HG03439 (cell line): ENCODE measurements at regions not wholly inside any gene's neighbourhood (a gene's known extent, or its start where the extent isn't known, plus 50 kb on each side); places are given as distances from the start of the nearest gene placed in this dataset.
A peak's percentile ranks its signal among the peaks of the same experiment; 100 is the strongest.
"Not testable (repeated sequence)": the region's sequence is repeated elsewhere in the genome, so short reads cannot be mapped to it uniquely, and the experiment has no call there.

Experiments used
- ATAC-seq: cut with Tn5 transposase; IDR thresholded peaks from one replicate; pipeline ENCODE4 v1.9.1; 2021; ENCODE audit warnings: mild to moderate bottlenecking, moderate library complexity; ENCODE audit not compliant: unreplicated experiment

DNA sequence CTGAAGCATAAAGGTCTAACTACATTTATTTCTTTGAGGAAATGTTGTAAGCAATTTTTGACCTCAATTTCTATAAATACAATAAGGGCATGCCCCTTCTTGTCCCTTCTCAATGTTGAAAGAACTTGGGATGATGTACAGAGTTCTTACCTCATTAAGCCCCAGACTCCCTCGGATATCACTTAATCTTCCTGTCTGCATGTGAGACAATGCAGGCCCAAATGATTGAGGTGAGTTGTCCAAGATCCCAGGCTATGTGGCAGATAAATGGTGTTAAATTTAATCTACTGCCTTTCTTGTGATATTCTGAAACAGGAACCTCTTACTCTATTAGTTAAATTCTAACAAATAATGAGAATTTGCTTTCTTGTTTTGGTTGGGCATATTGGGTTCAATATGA, 1073.4 kb upstream of the GYPC start:
- no peak for ATAC-seq

DNA sequence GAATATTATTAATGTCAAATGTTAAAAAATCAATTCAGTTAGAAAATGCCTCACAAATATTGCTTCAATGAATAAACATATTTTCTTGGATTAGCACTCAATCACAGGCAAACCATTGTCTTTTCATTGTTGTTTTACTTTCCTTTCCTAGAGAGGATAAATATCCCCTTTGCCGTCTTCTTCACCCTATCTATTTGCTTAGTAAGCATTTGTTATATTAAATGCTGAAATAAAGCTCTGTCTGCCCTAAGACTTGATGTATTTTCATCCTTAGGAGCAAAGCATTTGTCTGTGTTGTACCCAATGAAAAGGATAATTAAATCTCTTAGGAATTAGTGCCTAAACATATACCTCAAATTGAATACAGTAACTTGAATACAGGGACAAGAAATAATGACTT, 1071.2 kb upstream of the GYPC start:
- ATAC-seq = no peak

DNA sequence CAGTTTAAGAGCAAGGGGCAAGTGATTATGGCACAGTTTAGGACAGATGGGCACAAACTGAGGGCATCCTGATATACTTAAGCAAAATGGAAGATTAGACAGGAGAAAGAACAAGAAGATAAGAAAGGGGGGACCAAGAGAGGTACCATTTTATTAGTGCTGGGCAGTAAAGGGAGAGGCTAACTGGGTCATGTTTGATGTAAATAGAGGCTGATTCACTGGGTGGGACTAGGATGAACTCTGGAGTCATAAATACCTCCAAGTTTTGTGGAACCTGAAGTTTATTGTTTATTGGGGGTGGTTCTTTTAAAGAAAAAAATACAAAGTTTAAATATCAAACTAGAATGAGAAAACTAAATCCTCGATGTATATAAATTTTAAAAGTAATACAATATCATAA, 1067.2 kb upstream of the GYPC start:
- no peak for ATAC-seq

DNA sequence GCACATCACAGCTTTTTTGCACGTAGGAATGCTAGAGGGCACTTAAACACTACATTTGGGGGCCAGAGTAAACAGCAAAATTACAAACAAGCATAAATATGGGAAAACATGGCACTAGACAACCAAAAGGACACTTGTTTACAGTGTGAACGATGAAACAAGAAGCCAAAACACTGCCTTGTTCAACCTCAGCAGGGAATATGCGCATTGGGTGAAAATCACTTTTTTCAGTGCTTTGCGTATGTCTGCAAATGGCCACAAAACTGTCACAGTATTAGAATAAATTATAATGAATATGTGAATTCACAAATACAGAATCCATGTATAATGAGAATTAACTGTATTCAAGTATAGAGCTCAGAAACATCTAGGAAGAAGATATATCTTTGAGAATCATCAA, 1064.0 kb upstream of the GYPC start:
- no peak for ATAC-seq

DNA sequence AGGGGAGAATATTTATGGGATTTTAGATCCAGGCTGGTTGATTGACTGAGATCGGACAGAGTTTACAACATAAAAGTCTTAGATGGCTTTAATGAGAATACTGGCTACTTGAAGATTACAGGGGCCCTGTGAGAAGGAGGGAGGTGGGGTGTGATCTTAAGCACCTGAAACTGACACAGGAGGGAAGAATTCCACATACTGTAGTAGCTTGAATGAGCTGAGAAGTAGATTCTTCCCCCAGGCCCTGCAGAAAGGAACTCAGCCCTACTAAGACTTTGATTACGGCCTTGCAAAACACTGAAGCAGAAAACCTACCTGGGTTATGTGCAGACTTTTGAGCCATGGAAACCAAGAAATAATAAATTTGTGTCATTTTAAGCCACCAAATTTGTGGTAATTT, 1062.9 kb upstream of the GYPC start:
- ATAC-seq = no peak

DNA sequence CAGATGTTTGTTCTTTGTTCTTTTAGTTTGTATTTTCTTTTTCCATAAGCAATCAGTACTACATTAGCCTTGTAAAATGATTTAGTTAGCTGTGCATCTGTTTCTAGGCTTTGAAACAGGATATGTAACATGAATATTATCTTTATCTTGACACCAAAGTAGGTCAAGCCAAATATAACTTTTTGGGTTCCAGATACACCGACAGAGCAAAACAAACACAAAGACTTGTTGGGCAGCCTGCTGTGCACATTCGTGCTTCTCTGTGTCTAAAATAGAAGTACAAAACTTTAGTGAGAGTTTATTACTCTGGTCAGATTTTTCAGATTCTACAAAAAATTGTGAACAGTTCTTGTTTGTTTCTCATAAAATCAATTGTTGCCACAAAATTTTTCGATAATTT, 1059.3 kb upstream of the GYPC start:
- ATAC-seq = no peak

DNA sequence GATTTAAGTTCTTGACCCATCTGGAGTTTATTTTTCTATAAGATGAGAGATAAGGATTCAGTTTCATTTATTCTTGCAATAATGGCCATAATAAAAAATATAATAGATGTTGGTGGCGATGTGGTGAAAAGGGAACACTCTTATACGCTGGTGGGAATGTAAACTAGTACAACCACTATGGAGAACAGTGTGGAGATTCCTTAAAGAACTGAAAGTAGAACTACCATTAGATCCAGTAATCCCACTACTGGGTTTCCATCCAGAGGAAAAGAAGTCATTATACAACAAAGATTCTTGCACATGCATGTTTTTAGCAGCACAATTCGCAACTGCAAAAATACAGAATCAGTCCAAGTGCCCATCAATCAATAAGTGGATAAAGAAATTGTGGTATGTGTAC, 1040.5 kb upstream of the GYPC start:
- no peak for ATAC-seq

DNA sequence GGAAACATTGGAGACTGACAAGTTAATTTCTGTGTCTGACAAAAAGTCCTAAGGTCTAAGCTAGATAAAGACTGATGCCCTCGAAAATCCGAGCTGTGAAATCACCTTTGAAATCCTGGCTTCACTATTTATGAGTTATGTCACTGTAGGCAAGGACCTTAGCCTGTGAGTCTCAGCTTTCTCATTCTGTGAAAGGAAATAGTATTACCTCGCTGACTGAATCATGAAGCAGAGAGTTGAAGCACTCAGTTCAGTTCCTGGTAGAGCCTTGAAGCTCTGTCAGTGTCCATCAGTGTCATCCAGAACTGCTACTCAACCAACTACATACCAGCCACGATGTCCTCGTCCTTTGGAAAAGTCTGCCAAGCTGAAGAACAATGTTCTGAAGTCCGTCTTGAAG, 1025.6 kb upstream of the GYPC start:
- no peak for ATAC-seq

DNA sequence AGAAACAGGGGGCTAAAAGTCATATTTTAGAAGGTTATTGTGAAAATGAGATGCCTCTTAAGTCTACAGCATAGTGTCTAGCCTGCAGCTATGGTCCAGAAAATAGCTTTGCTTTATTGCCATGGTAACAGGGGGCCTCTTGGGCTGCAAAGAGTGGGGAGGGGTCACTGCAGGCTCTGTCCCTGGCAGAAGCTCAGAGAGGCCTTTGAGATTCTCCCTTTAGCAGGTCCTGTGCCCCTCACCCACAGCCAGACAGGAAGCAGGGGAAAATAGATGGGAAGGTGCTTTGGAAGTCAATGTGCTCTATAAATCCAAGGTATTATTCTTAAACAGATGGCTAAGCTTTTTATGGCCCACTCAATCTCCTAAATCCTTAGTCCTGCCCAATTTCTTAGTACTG, 1021.3 kb upstream of the GYPC start:
- ATAC-seq = no peak

DNA sequence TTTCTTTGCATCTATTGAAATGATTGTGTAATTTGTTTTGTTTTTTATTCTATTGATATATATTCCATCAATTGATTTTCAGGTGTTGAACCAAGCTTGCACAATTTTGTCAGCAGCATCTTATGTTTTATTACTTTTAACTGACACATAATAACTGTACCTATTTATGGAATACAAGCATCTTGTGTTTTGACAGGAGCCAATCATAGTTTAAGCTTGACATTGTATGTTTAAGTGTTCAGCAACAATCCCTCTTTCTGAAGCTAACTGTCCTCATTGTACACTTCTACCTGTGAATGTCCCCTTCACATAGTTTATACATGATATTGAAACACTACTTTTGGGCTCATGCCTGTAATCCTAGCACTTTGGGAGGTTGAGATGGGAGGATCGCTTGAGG, 1017.6 kb upstream of the GYPC start:
- no peak for ATAC-seq

DNA sequence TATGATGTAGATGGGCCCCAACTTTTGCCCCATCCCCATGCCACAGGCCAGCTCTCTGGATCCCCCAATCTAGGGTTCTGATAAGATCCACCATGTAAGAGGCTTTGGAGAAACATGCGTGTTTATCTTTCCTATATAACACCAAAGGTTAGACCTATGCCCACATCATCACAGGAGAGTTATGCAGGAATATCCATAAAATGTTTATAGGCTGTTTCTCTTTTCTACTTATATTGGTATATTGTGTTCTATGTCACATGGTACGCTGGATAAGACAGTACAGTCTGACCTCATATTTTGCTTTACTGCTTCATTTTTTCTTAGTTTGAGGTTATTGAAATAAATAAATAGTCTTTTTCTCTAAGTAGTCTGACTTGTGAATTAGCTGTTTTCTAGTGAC, 1013.9 kb upstream of the GYPC start:
- no peak for ATAC-seq

DNA sequence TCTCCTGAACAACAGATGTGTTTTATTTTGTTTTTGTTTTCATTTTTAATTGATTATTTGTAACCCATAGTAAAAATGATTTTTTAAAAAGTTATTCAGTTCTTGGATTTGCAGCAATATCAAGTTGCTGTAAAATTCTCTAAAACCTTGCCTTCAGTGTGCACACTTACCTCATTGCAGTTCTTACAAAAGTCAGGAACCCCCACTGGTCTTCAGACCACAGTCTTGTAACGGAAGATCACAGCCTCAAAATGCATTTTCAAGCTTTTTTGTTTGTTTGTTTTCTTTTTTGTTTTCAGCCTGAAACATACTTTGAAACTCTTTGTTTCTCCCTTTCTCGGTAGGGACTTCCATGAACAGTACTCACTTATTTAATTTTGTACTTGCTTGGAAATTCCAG, 1012.8 kb upstream of the GYPC start:
- no peak for ATAC-seq

DNA sequence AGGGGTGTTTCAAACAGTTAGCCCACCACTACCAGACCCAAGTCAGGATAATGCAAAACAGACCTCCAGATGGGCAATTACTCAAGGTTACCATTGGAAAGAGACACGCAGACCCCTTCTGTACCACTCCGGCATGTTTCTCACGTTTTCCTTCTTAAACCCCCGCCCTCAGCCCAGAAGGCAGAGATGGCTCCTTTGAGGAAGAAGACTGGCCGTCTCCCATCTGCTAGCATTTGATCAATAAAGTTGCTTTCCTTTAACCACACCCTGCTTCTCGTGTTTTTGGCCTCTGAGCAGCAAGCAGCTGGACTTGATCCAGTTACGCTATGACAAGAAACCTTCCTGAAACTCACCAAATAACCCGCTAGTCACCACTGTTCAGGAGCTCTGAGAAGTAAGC, 1012.4 kb upstream of the GYPC start:
- ATAC-seq = peak; percentile 56

DNA sequence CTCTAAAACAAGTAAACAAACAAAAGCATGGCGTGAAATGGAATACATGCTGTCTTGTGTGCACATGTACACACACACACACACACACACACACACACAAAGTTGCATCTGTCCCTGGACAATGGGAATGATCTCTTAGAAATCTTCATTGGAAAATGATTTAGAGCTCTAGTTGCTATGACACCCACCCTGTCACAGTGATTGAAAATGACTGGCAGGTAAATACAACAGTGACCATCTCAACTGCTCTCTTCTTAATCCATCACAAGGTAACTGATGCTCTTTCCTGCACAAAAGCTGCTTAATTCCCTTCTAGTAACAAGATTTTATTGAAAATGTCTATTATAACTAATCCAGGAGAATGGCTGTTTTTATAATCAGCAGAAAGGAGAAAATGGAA, 1011.7 kb upstream of the GYPC start:
- no peak for ATAC-seq

DNA sequence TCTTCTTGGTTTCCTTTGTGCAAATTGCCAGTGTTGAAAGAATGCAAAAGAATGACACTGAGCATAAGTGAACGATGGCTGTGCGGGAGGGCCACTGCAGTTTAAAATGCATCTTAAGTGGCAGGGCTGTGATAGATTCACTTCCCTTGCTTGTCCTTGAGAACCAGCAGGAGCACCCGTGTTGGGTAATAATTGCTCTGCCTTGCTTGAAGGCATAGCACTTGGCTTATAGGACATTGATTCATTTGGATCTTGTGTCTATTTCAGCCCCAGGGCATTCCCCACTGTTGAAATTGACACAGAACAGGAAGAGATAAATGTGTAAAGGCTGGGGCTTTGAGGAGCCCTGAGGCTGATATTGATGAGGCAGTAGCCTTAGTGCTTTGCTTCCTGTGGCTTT, 1003.7 kb upstream of the GYPC start:
- no peak for ATAC-seq

DNA sequence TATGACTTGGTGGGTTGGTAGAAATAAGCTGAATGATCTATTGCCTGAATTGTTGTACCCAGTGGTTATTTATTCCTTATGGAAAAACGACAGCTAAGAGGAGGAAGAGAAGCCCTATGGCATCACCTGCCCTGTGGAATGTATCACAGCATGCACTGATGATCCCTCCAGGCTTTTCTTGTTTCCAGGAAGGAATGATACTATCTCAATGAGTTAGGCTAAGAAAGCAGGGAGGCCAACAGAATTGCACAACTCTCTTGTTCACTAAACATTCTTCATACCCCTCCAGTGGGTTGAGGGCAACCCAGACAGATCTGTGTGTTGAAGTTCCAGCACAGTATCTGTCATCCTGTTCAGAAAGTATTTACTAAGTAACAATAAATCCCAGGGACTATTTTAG, 1001.7 kb upstream of the GYPC start:
- ATAC-seq = no peak

DNA sequence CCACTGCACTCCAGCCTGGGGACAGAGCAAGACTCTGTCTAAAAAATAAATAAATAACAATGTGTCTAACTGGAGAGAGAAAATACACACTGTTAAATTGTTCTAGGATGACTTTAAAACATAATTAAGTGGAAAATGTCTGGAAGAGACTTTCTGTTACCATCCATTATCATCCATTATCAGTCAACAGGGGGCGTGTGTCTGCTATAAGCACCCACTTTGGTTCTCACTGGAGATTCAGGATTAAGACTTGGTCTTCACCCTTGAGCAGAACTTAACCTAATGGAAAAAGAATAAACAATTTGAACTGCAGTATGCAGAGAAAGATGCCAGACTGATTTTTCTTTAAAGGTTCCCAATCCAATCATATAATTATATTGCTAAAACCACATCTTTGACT, 999.8 kb upstream of the GYPC start:
- ATAC-seq = no peak

DNA sequence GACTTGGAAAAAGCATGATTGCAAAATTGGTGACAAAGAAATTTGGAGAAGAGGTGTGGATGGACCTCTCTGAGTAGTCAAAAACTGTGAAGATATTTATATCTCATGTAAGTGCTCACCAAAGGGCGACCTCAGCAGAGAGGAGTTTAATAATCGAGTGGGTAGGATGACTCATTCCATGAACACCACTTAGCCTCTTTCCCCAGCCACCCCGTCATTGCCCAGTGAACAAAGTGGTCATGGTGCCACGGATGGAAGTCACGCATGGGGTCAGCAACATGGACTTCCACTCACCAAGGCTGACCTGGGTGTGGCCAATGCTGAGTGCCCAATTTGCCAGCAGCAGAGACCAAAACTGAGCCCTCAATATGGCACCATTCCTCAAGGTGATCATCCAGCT, 997.4 kb upstream of the GYPC start:
- ATAC-seq = no peak

DNA sequence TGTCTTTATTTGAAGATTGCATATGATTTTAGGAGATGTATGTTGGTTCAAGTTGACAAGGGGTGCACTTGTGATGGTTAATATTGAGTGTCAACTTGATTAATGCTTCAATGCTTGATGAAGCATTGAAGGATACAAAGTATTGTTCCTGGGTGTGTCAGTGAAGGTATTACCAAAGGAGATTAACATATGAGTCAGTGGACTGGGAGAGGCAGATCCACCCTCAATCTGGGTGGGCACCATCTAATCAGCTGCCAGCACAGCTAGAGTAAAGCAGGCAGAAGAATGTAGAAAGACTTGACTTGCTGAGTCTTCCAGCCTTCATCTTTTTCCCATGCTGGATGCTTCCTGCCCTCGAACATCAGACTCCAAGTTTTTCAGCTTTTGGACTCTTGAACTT, 995.6 kb upstream of the GYPC start:
- ATAC-seq = not testable (repeated sequence)

DNA sequence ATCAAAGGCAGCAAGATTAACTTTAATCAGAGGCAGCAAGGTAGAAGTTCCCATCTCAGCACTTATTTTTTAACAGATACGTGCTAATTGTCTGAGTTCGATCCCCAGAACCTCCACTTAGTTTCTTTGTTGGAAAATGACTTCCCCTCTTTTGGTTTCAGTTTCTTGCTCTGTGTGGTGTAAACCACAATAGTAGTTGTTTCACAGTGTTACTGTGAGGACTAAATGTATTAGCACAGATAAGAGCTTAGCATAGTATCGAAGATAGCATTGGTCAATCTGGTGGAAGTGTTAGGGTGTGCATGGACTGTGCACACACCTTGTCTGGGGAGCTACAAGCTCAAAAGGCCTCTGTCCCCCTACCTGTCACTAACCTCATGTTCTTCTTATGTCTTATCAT, 988.3 kb upstream of the GYPC start:
- no peak for ATAC-seq

DNA sequence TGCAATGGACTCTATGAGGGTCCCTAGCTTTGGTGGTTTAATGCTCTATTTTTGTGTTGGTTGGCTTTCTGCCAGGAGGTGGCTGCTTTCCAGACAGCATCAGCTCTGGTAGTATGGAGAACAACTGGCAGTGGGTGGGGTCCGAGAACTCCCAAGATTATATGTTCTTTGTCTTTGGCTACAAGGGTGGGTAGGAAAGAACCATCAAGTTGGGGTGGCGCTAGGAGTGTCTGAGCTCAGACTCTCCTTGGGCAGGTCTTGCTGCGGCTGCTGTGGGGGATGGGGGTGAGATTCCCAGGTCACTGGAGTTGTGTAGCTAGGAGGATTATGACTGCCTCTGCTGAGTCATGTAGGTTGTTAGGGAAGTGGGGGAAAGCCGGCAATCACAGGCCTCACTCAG, 976.1 kb upstream of the GYPC start:
- no peak for ATAC-seq

DNA sequence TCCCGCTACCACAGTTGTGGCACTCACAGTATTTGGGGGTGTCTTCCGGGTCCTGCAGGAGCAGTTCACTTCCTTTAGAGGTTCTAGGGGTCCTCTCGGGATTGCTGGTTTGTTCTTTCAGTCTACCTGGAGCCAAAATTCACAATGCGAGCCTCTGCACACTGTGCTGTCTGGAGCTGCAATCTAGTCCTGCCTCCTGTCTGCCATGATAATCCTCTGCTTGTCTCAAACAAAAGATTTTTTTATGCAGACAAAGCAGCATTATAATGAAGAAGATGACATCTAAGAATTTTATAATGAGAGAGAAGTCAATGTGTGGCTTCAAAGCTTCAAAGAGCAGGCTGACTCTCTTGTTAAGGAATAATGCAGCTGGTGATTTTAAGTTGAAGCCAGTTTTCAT, 975.1 kb upstream of the GYPC start:
- ATAC-seq = no peak

DNA sequence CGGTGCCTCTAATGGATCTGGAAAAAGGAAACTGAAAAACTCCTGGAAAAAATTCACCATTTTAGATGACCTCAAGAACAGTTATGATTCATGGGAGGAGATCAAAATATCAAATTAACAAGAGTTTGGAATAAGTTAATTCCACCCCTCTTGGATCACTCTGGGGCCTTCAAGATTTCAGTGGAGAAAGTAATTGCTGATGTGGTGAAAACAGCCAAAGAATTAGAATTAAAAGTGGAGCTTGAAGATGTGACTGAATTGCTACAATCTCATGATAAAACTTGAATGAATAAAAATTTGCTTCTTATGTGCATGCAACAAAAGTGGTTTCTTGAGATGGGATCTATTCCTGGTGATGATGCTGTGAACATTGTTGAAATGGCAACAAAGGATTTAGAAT, 974.4 kb upstream of the GYPC start:
- no peak for ATAC-seq
